ENCODE measurements at regions not wholly inside any gene's neighbourhood (a gene's known extent, or its start where the extent isn't known, plus 50 kb on each side); places are given as distances from the start of the nearest gene placed in this dataset.

DNA sequence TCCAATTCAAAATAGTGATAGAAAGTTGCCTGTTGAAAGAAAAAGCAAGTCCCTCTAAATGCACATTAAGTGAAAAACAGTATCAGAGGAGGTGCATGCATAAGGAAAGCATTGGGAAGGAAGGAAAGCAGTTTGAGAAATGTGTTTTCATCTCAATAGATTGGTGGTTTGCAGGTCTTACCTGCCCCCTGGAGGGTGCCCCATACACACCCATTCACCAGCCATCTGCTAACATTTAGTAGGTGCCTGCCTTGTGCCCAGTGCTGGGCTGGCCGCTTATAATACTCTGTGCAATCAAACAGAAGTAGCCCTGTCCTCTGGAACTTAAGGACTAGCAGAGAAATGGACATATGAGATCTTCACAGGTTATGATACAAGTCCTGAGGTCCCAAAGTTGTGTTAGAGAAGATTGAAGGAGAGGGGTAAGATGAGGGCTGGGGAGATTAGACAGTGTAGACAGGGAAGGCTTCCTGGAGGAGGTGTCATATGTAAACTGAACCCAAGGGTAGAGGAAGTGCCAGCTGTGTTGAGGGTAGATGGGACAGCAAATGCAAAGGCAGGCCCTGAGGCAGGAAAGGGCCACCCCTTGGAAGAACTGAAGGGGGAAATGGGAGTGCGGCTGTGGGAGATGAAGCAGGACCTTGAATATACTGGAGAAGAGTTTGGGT, 184.2 kb downstream of the MN1 start:
- TF ChIP-seq GATA2 (IDR thresholded peaks at IDR 0.05; ENCODE audit: low read depth, low read length) (no peak), GATA3 (IDR thresholded peaks at IDR 0.05; ENCODE audit: low read depth, low read length) (no peak)
